ENCODE measurements at regions not wholly inside any gene's neighbourhood (a gene's known extent, or its start where the extent isn't known, plus 50 kb on each side); places are given as distances from the start of the nearest gene placed in this dataset.

DNA sequence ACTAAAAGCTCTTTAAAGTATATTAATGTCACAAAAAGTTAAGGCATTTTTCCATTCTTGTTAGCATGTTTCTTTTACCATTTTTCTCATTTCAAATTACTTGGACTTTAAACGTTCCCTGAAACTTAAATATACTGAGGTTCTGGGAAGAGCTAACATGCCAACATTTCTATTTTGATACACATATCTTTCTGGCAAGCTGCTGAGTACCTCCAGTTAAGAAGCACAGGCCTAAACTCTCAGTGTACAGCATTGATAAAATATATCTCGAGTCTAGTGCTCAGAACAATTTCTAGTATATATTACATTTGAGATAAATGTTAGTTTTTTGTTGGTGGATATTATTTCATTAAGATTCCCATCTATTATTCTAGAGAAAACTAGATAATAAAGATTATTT is 612.9 kb upstream of the KCND2 start:
- H3K27ac ChIP-seq (ENCODE audit: low read length), result no peak overlapping the region
- no peak overlapping the region for H3K4me2 ChIP-seq (ENCODE audit: low read length)
- H3F3A ChIP-seq (ENCODE audit: insufficient read depth, low read length, poor library complexity, severe bottlenecking), result no peaks in the 10 kb centered on the region
- no peak overlapping the region for H3K4me3 ChIP-seq (ENCODE audit: low read length)
- H2AFZ ChIP-seq (ENCODE audit: low read depth, low read length), result no peak overlapping the region
- H3K36me3 ChIP-seq (ENCODE audit: insufficient read depth, low read length), result no peaks in the 10 kb centered on the region
- no peak overlapping the region for H3K9ac ChIP-seq (ENCODE audit: low read length)
- no peaks in the 10 kb centered on the region for H4K20me1 ChIP-seq (ENCODE audit: insufficient read depth)
- H3K27me3 ChIP-seq (ENCODE audit: insufficient read depth, low read depth, low read length), result no peaks in the 10 kb centered on the region
- TF ChIP-seq TAF1 (IDR thresholded peaks at IDR 0.05; ENCODE audit: low read depth) (no peak), MXI1 (conservative IDR thresholded peaks at IDR 0.05; ENCODE audit: poor library complexity, severe bottlenecking) (no peak), EZH2 (IDR thresholded peaks at IDR 0.05; ENCODE audit: borderline replicate concordance, insufficient read depth, low read length, poor library complexity, severe bottlenecking) (no peak), REST (IDR thresholded peaks at IDR 0.05; ENCODE audit: borderline replicate concordance) (no peak), RAD21 (conservative IDR thresholded peaks at IDR 0.05) (no peak), POLR2AphosphoS5 (IDR thresholded peaks at IDR 0.05) (no peak), SMC3 (conservative IDR thresholded peaks at IDR 0.05; ENCODE audit: poor library complexity) (no peak), EP300 (conservative IDR thresholded peaks at IDR 0.05; ENCODE audit: poor library complexity, severe bottlenecking) (no peak)
- TF ChIP-seq, protein P1, sequence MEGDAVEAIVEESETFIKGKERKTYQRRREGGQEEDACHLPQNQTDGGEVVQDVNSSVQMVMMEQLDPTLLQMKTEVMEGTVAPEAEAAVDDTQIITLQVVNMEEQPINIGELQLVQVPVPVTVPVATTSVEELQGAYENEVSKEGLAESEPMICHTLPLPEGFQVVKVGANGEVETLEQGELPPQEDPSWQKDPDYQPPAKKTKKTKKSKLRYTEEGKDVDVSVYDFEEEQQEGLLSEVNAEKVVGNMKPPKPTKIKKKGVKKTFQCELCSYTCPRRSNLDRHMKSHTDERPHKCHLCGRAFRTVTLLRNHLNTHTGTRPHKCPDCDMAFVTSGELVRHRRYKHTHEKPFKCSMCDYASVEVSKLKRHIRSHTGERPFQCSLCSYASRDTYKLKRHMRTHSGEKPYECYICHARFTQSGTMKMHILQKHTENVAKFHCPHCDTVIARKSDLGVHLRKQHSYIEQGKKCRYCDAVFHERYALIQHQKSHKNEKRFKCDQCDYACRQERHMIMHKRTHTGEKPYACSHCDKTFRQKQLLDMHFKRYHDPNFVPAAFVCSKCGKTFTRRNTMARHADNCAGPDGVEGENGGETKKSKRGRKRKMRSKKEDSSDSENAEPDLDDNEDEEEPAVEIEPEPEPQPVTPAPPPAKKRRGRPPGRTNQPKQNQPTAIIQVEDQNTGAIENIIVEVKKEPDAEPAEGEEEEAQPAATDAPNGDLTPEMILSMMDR (IDR thresholded peaks at IDR 0.05; ENCODE audit: poor library complexity, severe bottlenecking), result no peak
- H3K9me3 ChIP-seq (ENCODE audit: low read length), result no peaks in the 10 kb centered on the region
- H3K79me2 ChIP-seq (replicated peaks; ENCODE audit: insufficient read depth, low read length), result no peaks in the 10 kb centered on the region
- H3K9me2 ChIP-seq (ENCODE audit: insufficient read depth, low read length), result no peaks in the 10 kb centered on the region

- H3K27me3 ChIP-seq (ENCODE audit: insufficient read depth, low read depth, low read length), result no peaks in the 10 kb centered on the region
- H3K9ac ChIP-seq (ENCODE audit: low read length), result no peak overlapping the region
- no peaks in the 10 kb centered on the region for H3F3A ChIP-seq (ENCODE audit: insufficient read depth, low read length, poor library complexity, severe bottlenecking)
- no peak overlapping the region for H3K27ac ChIP-seq (ENCODE audit: low read length)
- H3K4me3 ChIP-seq (ENCODE audit: low read length), result no peak overlapping the region
- no peaks in the 10 kb centered on the region for H3K9me2 ChIP-seq (ENCODE audit: insufficient read depth, low read length)
- H3K79me2 ChIP-seq (replicated peaks; ENCODE audit: insufficient read depth, low read length), result no peaks in the 10 kb centered on the region
- H2AFZ ChIP-seq (ENCODE audit: low read depth, low read length), result no peak overlapping the region
- H4K20me1 ChIP-seq (ENCODE audit: insufficient read depth), result no peaks in the 10 kb centered on the region
- no peak overlapping the region for H3K4me2 ChIP-seq (ENCODE audit: low read length)
- TF ChIP-seq POLR2AphosphoS5 (IDR thresholded peaks at IDR 0.05) (no peak), EP300 (conservative IDR thresholded peaks at IDR 0.05; ENCODE audit: poor library complexity, severe bottlenecking) (no peak), REST (IDR thresholded peaks at IDR 0.05; ENCODE audit: borderline replicate concordance) (no peak), EZH2 (IDR thresholded peaks at IDR 0.05; ENCODE audit: borderline replicate concordance, insufficient read depth, low read length, poor library complexity, severe bottlenecking) (no peak), SMC3 (conservative IDR thresholded peaks at IDR 0.05; ENCODE audit: poor library complexity) (no peak), RAD21 (conservative IDR thresholded peaks at IDR 0.05) (no peak), TAF1 (IDR thresholded peaks at IDR 0.05; ENCODE audit: low read depth) (no peak), MXI1 (conservative IDR thresholded peaks at IDR 0.05; ENCODE audit: poor library complexity, severe bottlenecking) (no peak)
- TF ChIP-seq, protein P1 (IDR thresholded peaks at IDR 0.05; ENCODE audit: poor library complexity, severe bottlenecking), result no peak
- H3K36me3 ChIP-seq (ENCODE audit: insufficient read depth, low read length), result no peaks in the 10 kb centered on the region
- no peaks in the 10 kb centered on the region for H3K9me3 ChIP-seq (ENCODE audit: low read length)
Measured at GRCh38 chr7:119664601-119665000, 608.4 kb upstream of the KCND2 start.

Data from neural cell (in vitro differentiated cells).